Body of pancreas (tissue), 4 donors: ENCODE measurements at regions not wholly inside any gene's neighbourhood (a gene's known extent, or its start where the extent isn't known, plus 50 kb on each side); places are given as distances from the start of the nearest gene placed in this dataset.

Experiments
- CTCF ChIP-seq, 7 experiments: fragments of 450-650 bp in 4 of 7; fragments of 200-600 bp in 3 of 7; sonication (generic) in 3 of 7; IDR thresholded peaks; one replicate each; pipeline ENCODE4 v1.5.1; 2016 to 2019; ENCODE audit warnings: antibody characterized with exemption in 7 of 7
- POLR2A ChIP-seq, 3 donors: fragments of 450-650 bp; IDR thresholded peaks; one replicate each; pipeline ENCODE4 v1.6.1; 2016; ENCODE audit warnings: antibody characterized with exemption in 3 of 3, mild to moderate bottlenecking in 2 of 3

- TF ChIP-seq CTCF (IDR thresholded peaks at IDR 0.05) (no peak), POLR2A (IDR thresholded peaks at IDR 0.05) (no peak)
Measured at GRCh38 chr21:14741256-14741655, 195.1 kb upstream of the SAMSN1 start.
